NK-92 treated with Interleukin-12 subunit alpha and Interleukin-12 subunit beta, amount 100 ng/mL, for 24 hours (cell line): ENCODE measurements at regions not wholly inside any gene's neighbourhood (a gene's known extent, or its start where the extent isn't known, plus 50 kb on each side); places are given as distances from the start of the nearest gene placed in this dataset.

Source experiments
- DNase-seq: peaks from one replicate; lab custom pipeline; 2025; lab: John Stamatoyannopoulos, UW

DNA sequence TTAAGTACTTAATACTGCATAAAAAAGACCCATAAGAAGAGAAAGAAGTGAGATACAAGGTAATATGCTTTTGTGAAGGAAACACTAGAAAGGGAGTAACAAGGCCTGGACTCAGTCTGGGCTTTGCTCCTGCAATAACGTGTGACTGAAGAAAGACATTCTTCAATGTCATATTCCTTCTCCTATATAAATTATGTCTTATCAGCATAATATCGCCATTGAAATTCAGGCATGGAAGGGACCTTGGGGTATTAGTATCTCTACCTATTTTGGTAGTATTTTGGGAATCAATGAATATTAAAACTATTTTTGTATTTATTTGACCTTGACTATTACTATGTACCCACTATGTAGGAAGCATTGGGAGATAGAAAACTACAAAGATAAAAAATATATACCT, 62.2 kb upstream of the GIMD1 start:
- no peak for DNase-seq

DNA sequence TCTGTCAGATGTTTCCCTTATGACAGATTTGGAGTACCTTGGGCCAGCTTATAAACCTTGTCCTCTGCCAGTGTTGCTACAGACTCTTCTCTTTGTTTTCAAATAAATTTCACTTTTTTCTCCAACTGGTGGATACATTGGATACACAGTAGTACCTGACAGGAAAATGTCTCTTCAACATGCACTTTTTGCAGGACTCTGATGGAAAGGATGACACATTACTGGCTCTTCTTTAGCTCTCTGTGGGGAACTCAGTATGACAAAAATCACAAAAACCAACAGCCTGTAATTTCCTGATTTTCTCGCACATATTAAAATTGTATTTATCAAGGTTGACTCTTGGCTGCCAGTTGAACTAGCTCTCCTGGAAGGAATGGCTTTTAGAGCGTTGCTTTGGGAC, 61.3 kb upstream of the GIMD1 start:
- no peak for DNase-seq

DNA sequence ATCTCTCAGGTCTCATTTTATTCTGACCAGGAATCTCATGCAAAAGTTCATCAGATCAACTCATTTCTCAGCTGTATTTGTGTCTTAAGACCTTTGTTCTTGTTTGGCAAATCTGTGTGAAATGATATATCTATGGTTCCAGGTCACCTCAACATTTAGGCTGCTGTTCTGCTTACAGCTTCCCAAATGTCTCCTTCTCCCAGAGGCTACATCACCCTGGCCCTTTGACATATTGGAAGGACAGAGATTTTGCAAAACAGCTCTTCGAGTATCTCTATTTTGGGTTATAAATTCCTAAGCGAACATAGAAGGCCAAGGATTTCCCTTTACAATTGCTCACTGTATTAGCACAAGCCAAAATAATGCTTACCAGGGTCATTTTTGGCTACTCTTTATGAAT, 57.5 kb upstream of the GIMD1 start:
- no peak for DNase-seq

DNA sequence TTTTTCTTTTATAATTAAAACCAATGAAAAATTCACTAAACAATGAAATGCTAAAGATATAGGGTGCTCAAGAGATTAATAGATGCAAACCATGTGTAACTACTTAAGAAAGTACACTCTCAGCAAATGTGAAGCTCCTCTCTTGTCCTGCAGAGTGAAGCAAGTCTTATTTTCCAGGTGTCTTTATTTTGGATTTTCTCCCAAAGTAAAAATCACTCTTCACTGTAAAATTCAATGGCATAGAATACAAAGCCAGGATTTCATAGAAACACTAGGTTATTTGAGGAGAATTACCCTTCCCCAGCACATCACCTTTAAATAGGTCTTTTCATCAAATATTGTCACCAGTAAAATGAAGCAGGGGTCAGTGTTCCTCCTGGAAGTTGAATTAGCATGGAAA, 57.0 kb upstream of the GIMD1 start:
- DNase-seq: no peak

DNA sequence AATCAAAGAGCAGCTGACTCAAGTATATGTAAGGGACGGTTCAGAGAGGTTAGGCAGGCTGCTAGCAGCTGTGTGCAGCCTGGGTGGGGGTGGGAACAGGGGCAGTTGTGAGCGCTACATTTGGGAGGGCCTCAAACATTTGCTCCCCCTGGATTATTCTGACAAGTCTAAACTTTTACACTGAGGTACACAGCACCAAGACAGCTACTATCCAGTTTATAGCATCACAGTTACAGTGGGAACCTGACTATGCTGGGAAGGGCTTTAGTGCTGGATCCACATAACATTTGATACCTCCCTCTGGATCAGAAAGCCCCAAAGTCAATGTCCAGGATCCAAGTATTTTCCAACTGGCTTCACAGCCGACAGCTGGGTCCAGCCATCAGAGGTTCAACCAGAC, 55.8 kb upstream of the GIMD1 start:
- no peak for DNase-seq

DNA sequence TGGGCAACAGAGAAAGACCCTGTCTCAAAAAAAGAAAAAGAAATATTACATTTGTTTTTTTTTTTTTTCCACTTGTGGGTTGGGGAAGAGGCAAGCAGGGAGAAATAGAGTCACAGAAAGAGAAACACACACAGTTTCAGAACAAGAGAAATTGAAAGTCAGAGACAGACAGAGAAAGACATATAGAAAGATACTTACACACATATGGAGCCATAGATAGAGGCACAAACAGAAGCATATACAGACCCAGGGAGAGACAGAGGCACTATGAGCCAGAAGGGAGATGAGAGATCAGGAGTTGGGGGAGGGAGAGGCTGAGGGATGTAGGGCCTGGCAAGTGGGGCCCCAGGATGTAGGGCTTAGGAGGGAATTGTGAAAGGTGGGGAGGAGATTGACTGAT, 55.2 kb upstream of the GIMD1 start:
- no peak for DNase-seq

DNA sequence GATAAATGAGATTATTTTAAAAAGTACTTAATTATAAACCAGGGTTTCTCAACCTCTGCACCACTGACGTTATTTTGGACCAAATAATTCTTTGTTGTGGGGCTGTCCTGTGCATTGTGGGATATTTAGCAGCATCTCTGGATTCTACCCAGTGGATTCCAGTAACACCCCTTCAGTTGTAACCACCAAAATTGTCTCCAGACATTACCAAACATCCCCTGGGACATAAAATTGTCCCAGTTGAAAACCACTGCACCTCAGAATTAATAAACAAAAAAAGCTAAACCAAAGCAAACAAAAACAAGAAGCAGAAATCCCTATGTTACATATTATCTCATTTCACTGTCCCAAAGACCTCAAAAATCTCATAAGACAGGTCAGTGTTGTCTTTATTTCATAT, 54.2 kb upstream of the GIMD1 start:
- no peak for DNase-seq

DNA sequence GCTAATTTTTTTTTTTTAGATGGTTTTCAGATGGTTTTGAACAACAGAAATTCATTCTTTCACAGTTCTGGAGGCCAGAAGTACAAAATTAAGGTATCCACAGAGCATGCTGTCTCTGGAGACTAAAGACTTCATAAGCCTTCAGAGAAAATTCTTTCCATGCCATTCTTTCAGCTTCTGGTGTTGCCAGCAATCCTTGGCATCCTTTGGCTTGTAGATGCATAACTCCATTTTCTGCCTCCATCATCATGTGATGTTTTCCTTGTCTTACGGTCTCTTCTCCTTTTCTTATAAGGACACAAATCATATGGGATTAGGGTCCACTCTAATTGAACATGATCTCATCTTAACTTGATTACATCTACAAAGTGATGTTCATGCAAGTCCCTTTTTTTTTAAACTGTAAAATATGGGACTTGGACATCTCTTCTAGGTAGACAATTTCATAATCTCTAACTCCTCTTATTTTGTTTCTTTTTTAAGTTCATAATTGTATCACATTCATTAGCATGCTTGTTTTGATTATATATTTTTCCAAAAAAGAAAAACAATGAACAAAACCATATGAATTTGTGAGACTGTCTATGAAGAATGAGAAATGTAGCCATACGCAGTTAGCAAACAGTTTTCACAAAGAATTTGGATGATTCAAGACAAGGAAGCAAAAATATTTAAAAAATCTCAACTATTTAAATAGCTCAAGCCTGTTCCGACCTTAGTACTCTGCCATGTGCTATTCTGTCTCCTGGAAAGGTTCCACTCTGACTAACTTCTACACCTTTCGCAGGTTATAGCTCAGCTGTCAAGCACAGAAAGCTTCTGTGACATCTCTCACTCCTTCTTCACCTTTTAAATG, 53.1 kb upstream of the GIMD1 start:
- DNase-seq: no peak

DNA sequence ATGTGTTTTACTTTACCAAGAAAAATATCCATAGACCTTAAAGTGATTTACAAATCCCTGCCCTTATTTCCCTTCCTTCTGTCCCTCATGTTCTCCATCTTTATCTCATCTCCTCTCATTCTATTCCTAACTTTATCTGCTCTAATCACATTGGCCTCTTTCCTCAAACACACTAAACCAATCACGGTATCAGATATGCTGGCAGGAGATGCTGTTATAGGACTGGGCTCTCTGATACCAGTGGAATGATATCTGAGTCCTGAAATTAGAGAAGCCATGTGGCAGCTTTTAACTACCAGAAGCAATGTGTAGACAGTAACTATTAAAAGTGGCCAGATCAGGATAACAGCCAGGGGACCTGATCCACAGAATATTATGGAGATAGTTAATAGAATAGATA, 49.9 kb upstream of the GIMD1 start:
- no peak for DNase-seq
